GM19351 (cell line): ENCODE measurements at regions not wholly inside any gene's neighbourhood (a gene's known extent, or its start where the extent isn't known, plus 50 kb on each side); places are given as distances from the start of the nearest gene placed in this dataset.

ENCODE experiments used
- ATAC-seq: cut with Tn5 transposase; IDR thresholded peaks from one replicate; pipeline ENCODE4 v1.9.1; 2021; ENCODE audit warnings: mild to moderate bottlenecking, moderate library complexity; ENCODE audit not compliant: unreplicated experiment

DNA sequence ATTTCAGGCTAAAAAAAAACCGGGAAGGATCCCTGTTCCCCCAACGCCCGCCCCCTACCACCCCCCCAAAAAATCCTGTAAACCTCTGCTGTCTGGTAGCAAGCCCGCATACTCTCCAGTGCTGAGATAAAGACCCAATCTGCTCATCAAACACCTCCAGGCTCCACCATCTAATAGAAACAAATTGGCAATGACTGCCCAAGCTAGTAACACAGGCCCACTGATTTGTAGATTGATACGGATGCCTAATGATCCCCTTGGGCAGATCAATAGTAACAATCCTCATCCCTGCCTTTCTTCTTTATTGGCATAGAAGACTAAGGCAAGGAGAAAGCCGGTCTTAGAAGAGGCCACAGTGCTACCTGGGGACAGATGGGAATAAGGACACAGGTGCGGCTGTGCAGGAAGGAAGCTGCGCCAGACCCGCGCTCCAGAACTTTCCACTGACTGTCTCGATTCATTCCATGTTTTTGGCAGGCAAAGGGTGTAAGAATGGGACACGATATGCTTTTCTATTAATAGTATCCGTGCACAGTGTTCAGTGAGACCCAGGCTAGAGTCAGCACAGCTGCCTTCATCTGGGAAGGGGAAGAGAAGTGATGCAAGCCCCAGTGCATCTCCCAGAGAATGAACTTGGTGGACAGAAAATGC, 407.6 kb upstream of the PSMD7 start:
- ATAC-seq = no peak

DNA sequence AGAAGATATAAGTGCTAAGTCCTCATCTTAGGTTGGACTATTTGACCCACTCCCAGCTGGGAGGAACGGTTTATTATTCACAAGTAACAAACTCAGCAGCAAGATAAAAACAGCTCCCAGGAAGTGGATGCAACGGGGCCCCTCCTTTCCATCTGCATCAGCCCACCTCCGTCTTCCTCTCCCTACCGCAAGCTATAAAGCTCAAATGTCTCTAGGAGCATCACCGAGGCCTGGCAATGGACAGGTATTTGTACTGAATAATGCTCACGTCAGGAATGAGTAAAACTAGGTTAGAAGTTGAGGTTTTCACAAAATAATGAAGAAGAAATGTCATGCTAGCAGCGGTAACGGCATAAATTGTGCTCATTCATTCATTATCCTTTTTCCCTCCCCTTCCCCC, 408.7 kb upstream of the PSMD7 start:
- ATAC-seq = no peak

DNA sequence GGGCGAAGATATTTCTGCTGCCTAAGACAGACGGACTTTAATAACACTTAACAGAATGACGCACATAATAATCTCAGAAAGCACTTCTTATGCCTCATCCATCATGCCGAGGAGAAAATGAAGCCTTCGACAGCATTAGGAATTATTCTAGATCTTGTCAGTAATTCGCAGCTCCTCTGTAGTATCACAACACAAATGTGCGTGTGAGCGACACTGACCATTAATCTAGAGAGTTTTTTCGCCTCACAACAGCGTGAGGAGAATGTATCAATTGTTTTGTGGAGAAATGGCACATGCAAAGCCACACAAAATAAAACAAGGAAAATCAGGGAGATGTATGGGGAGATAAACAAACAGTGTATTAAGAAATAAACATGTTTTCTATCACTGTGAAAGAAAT, 410.2 kb upstream of the PSMD7 start:
- ATAC-seq = no peak

DNA sequence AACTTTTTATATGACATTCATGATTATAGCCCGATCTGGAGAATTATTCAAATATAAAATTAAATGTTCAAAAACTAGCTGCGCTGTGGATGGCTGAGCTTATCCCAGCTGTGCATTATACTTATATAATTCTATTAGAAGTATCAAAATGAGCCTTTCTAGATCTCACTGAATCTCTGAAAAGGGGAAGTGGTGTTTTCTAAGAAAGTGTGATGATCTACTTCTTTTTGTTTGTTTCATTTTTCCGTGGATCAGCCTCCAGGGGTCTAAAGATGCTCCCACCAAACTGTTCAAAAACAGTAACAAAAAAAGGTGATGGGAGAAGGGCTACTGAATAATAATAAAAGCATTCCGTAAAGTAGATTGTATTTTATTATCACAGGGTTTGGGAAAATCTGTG, 411.3 kb upstream of the PSMD7 start:
- ATAC-seq = no peak

DNA sequence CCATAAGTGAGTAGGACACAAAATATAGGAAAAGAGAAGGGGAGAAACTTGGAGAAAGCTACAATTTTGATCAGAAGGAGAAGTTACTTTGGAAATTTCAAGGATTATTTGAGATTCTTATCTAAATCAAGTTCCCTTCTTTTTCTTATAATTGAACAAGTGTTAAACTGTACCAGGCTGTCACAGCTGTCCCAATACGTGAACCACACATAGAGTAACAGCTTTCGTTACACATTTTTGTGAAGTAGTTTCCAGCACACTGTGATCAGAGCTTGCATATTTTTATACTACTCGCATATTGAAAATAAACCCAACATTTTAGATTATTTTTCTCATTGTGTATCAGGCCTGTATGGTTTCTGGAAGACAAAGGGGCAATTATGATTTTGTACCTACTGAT, 412.8 kb upstream of the PSMD7 start:
- ATAC-seq = no peak

DNA sequence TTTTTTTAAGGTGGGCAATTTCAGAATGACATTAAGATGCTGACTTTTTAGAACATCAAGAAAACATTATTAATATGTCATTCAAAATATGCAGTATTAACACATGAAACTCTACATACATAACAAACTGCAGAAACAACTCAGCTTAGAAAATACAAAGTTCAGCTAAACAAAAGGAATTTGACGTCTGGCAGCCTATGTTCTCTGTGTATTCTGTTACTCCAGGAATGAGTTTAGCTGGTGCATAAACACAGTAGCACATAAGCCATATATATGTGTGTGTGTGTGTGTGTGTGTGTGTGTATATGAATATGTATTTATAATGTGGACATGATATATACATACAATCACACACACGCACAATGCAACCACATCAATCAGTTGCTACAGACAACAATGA, 413.5 kb upstream of the PSMD7 start:
- ATAC-seq = no peak

DNA sequence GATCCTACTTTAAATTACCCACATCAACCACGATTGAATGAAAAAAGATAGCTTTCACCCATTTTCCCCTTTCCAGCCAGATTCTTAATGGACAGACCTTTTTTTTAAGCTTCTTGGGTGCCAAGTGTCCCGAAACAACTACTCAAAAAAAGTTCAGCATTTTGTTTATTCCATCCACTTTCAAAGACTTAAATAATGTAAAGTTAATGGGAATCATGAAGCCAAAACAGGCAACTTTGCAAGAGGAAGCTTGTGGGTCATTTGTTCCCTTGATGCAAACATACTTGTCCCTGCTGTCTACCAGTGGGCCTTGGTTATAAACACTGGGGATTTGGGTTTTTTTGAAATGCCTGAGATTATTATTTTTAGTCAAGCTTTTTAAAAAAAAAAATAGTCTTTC, 414.0 kb upstream of the PSMD7 start:
- ATAC-seq = no peak

DNA sequence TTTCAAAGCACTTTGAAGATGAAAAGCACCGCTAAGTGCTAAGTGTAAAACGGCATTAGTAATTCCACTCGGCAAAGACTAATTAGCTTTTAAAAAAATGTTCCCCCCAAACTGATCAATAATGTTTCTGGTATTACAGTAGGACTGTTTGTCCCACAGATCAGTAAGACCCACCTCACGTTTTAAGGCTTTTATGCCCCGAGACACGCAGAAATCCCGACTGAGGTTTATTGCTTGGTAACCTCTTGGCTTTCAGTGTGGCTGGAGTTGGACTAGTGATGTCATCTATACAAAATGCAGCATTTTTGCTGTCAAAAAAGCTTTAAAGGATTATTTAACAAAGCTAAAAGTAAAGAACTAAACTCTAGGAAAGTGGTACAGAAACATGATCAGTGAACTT, 414.6 kb upstream of the PSMD7 start:
- no peak for ATAC-seq

DNA sequence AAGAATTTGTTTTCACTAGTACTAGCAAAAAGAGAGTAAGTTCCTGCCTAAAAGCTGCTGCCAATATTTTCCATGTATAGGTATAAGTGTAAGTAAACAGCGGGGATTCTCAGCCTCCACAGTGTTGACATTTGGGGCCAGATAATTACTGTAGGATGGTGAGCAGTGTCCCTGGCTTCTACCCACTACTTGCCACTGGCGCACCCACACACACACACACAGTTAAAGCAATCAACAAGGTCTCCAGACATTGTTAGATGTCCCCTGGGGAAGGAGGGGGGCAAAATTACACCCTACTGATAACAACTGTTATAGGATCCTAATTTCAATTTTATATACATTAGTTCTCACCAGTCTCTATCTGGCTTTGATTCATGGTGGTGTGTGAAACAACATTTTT, 417.0 kb upstream of the PSMD7 start:
- ATAC-seq = no peak

DNA sequence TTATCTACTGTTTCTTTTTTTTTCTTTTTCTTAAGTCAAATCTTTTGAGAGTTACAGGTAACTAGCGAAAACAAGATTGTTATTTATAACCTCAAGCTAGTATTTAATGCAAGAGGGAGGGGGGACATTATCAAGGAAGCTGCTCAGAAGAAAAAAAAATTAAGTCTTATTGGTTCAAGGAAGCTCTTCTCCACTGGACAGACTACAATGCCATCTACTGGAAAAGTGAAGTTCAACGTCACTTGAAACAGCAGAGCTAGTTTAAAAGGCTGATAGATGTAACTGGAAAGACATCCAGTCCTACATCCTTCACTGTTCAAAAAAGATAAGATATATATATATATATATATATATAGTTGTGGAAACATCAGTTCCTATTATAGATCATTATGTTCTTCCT, 418.0 kb upstream of the PSMD7 start:
- ATAC-seq = no peak

DNA sequence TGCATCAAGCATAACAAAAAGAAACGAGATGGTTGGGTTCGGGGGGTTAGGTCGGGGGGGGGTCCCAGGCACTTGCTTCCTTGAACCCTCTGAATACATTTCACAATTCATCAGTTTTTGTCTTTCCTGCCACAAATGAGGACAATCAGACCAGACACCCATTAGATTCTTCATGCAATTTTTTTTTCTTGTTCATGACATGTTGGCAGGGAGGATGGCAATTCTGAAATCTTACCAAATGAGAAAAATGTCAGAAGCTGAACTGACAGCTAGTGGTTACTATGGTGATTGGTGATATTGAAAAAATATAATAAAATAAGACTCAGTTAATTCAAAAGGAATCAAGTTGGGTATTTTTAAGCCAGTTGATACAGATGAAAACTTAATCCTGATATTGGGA, 419.5 kb upstream of the PSMD7 start:
- ATAC-seq = no peak

DNA sequence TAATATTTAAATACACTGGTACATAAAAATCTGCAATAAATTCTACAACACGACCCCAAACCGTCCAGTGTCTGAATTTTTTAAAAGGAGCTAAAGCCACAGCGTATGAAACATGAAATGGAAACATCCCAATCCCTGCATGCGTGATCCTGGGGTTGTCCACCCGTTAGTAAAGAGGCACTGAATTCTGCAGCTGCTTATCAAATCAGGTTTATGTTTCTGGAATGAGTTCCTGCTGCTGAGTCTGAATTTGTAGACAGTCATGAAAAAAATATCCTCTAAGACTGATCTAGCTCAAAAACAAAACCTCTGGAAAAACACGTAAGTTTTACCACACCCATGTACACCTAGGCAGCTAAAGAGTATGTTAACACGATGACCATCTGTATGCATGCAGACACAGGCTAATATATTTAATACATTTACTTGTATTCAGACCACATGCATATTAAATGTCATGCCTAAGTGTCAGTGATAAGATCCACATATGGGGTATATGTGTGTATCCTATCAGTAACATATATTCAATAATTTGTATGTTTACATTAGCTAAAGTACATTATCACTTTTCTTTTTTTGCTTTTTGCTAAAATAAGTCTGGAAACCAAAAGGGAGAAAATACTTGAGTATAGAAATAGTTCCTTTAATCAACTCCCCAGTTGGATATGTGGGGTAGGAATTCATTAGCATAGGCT, 420.5 kb upstream of the PSMD7 start:
- ATAC-seq = no peak

DNA sequence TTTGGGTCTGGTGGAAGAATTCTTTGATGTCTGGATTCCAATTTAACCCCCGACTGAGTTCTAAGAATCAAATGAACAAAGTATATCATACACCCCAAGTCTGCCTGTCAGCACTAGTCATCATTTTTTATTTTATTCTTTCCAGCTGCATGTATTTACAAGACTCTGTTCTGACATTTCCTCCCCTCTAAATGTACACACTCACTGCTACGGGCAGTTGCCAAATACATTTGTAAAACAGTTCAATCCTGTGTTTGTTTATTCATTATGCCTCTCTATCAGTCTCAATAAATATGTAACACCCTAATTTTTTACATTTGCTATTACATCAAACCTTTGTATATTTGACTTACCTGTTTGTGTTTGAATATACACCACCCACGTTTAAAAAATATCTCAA, 422.3 kb upstream of the PSMD7 start:
- no peak for ATAC-seq

DNA sequence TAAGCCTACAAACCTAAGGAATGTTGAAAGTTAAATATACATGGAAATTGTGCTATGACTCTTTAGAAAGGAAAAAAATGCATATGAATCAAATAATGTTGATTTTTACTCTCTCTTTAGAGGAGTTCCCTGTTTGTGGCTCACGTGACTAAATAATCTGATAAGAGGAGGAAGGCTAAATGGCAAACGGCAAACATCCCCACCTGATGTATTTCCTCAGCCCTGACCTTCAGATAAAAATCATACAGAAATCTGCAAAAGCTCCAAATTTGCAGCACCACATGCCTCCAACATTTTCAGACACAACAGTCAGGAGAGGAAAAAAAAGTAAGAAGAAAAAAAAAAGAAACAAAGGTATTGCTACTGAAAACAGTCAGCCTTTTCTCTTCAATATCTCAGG, 423.0 kb upstream of the PSMD7 start:
- ATAC-seq = no peak

DNA sequence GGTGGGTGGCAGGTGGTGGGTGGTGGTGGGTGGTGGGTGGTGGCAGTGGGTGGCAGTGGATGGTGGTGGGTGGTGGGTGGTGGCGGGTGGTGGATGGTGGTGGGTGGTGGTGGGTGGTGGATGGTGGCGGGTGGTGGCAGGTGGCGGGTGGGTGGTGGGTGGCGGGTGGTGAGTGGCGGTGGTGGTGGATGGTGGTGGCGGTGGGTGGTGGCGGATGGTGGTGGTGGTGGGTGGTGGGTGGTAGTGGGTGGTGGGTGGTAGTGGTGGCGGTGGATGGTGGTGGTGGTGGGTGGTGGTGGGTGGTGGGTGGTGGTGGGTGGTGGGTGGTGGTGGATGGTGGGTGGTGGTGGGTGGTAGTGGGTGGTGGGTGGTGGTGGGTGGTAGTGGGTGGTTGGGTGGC, 423.8 kb upstream of the PSMD7 start:
- no peak for ATAC-seq

DNA sequence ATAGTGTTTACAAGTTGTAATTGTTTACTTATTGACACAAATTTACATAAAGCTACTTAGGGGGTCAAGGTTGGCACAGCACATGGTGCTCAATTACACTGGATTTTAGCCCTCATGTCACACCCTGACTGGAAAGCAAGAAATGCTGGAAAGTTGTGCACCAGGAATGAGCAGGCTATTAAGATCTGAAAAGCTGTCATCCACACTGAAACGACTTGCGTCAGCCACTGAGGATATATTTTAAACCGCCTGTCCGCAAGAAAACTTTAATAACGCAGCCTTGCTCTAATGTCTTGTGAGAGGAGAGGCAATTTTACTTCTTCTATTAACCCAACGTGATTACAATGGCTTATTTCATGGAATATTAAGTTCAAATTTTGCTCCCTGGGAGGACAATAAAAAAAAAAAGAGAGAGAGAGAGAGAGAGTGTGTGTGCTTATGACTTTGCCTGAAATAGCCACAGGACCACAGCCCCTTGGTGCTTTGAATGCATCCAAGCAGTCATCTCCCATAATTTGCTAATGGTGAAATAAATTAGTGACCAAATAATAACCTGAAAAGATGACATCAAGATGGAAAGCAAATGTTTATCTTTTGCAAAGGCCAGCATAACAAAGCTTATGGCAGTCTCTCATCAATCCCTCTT, 425.4 kb upstream of the PSMD7 start:
- no peak for ATAC-seq

DNA sequence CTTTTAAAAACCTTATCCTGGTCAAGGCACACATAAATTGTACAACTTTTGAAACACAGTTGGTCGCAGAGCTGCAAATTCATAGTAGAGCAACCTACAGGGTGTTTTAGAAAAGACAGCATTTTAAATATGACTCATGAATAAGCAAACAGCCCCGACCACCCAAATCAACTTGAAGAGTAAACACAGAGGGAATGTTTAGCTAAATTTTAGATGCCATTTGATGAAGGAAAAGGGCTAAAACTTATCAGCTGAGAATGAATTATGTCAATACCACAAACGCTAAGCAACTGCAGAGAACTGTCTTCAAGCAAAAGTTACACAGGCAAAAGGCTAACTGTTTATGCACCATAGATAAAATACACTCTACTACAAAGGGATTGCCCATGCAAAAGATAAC, 427.5 kb upstream of the PSMD7 start:
- ATAC-seq = no peak

DNA sequence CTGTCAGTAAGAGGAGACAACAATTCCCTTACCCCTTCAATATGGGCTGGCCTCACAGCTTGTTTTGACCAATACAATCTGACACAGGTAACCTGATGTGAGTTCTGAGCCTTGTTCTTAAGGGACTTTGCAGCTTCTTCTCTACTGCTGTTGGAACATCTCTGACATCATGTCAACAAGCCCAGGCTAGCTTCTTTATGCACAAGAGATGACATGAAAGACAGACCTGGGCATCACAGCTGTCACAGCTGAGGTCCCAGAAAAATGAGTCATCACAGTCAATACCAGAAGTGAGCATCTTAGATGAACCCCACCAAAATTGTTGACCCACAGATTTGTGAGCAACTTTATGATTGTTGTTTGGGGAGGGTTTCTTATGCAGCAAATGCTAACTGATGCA, 431.7 kb upstream of the PSMD7 start:
- ATAC-seq = no peak

DNA sequence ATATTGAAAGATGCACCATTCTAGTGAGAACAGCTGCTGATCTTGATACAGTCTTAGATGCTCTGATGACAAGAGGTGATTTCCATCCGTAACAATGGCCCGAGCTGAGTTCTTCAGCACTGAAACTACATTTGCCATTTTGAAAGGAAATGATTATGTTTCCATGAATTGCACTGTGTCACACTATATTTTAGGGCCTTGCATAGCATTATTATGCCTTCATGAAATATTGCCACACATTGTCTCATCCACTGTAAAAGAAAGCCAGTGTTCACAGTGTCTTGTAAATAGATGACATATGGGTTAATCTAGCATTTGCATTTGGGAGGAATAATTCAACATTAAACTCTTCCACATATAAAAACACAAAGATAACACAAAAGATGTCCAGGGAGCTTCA, 438.3 kb upstream of the PSMD7 start:
- ATAC-seq = no peak

DNA sequence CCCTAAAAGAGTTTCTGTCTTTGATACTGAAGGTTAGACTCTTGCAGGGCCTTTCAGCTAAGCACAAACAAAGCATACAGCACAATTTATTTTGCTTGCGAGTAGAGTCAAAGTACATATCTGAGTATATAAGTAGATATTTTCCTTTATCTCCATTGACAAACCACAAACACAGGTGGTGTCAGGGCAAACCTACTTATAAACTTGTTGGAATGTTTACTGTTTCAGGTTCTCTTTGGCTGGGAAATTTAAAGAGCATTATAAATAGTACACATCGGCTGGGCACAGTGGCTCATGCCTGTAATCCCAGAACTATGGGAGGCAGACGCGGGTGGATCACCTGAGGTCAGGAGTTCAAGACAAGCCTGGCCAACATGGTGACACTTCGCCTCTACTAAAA, 442.6 kb upstream of the PSMD7 start:
- no peak for ATAC-seq

DNA sequence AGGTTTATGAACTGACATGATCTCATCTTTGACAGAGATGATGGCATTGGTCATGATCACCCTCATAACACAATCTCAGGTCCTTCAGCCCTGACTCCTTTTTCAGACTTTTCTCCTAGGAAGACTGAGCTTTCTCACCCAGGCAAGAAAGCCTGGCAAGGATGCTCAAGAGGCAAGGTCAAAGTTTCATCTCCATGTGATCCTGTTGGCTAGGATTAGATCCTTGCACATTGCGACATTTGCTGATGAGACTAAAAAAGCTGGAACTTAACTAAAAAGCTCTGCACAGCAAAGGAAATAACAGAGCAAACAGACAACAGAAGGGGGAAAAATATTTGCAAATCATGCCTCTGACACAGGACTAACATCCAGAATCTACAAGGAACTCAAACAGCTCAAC, 444.1 kb upstream of the PSMD7 start:
- no peak for ATAC-seq

DNA sequence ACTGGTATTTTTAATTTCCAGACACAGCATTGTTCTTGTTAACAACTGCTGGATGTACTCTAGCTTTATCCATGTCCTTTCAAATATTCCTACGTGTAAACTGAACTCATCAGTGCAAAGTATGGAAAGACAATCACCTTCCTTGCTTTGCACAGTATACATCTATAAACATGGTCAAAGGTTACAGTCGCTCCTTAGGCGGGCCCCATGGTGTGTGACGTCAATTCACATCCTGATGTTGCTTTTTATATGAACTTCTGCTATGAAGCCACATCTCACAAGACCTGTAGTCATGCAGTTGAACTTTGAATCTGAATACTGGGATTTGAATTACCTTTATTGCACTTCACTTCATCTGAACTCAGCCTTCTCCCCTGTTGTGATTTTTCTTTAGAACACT, 447.6 kb upstream of the PSMD7 start:
- ATAC-seq = no peak

DNA sequence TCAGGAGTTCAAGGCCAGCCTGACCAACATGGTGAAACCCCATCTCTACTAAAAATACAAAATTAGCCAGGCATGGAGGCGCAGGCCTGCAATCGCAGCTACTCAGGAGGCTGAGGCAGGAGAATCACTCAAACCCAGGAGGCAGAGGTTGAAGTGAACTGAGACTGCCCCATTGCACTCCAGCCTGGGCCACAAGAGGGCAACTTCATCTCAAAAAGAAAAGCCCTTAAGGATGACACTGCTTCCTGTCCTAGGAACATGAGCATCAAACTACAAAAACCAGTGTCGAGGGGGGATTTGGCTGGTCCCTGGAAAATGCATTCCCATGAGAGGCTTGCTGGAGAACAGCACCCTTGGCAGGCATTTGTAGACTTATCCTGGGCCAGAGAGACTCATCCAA, 449.5 kb upstream of the PSMD7 start:
- ATAC-seq = no peak
